ENCODE measurements at regions not wholly inside any gene's neighbourhood (a gene's known extent, or its start where the extent isn't known, plus 50 kb on each side); places are given as distances from the start of the nearest gene placed in this dataset.

DNA sequence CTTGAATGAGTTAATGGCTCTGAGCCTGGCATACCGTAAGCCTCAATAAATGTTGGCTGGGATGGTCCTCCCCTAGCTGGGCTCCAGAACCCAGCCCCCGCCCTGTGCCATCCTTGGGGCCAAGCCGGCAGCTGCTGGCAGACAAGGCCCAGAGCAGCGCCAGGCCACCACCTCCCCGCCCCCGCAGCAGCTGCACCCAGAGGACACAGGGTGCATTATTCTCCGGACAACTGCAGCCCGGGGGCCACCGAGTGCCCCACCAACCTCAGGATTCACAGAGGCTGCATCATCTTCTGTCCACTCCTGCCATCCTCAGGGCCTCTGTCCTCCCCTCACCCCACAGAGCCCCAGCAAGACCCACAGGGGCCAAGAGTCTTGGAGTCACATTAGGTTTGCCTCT lies 92.7 kb downstream of the NCOR2 start:
- H3K4me3 ChIP-seq (replicated peaks in 1 of 3; ENCODE audit: low read depth in 2 of 3, low read length in 3 of 3), result no peak overlapping the region
- no peaks in the 10 kb centered on the region for H3K4me1 ChIP-seq (ENCODE audit: control insufficient read depth in 1 of 2, insufficient read depth in 2 of 2, low read length in 2 of 2)
- 100% methylated on average over 9 of the region's 9 CpGs for WGBS (ENCODE audit: insufficient coverage)
- no peak overlapping the region for H3K4me2 ChIP-seq (replicated peaks; ENCODE audit: extremely low read depth, low read length, poor library complexity, severe bottlenecking)
- H3K27me3 ChIP-seq (ENCODE audit: control insufficient read depth in 2 of 2, insufficient read depth in 2 of 2, low read length in 2 of 2), result no peaks in the 10 kb centered on the region
- peaks cover 88 to 100% of the 10 kb centered on the region in 2 donors for H3K36me3 ChIP-seq (replicated peaks in 1 of 2; ENCODE audit: control insufficient read depth in 1 of 2, insufficient read depth in 2 of 2, low read length in 2 of 2)
- H3K9ac ChIP-seq (ENCODE audit: insufficient read depth, low read length, poor library complexity, severe bottlenecking), result no peak overlapping the region
- no peak for DNase-seq
- intact Hi-C loops (cut with micrococcal nuclease), result loop anchor here in 1 of 2 donors (5.0 kb wide), 1 partner anchor 37 kb away; no protein-coding TSS in a partner anchor
- H3K79me2 ChIP-seq (ENCODE audit: insufficient read depth, low read length), result peaks cover 51% of the 10 kb centered on the region
- peaks cover 97% of the 10 kb centered on the region for H4K20me1 ChIP-seq (ENCODE audit: insufficient read depth, low read length)
- Mint-ChIP-seq H3K4me3 (no peak overlapping the region), H3K27ac (peak overlapping the region in 3 of 7 donors; percentile 12 to 79 (median 44)), H3K27me3 (ENCODE audit: low read depth in 3 of 3) (peaks cover 0 to 1% (median 0%) of the 10 kb centered on the region in 3 donors), H3K9me3 (peaks cover 24 to 47% (median 29%) of the 10 kb centered on the region in 7 donors), H3K4me1 (peaks cover 8% of the 10 kb centered on the region), H3K36me3 (peaks cover 94 to 100% of the 10 kb centered on the region in 2 donors)
- TF ChIP-seq, protein P1, sequence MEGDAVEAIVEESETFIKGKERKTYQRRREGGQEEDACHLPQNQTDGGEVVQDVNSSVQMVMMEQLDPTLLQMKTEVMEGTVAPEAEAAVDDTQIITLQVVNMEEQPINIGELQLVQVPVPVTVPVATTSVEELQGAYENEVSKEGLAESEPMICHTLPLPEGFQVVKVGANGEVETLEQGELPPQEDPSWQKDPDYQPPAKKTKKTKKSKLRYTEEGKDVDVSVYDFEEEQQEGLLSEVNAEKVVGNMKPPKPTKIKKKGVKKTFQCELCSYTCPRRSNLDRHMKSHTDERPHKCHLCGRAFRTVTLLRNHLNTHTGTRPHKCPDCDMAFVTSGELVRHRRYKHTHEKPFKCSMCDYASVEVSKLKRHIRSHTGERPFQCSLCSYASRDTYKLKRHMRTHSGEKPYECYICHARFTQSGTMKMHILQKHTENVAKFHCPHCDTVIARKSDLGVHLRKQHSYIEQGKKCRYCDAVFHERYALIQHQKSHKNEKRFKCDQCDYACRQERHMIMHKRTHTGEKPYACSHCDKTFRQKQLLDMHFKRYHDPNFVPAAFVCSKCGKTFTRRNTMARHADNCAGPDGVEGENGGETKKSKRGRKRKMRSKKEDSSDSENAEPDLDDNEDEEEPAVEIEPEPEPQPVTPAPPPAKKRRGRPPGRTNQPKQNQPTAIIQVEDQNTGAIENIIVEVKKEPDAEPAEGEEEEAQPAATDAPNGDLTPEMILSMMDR (IDR thresholded peaks at IDR 0.05), result no peak
- no peak overlapping the region for H2AFZ ChIP-seq (ENCODE audit: insufficient read depth, low read depth, low read length, poor library complexity, severe bottlenecking)
- peaks cover 14 to 34% of the 10 kb centered on the region in 2 donors for H3K9me3 ChIP-seq (replicated peaks in 1 of 2; ENCODE audit: control insufficient read depth in 1 of 2, insufficient read depth in 1 of 2, low read length in 2 of 2)
- no peak overlapping the region for H3K27ac ChIP-seq (ENCODE audit: low read depth in 1 of 2, low read length in 2 of 2)

DNA sequence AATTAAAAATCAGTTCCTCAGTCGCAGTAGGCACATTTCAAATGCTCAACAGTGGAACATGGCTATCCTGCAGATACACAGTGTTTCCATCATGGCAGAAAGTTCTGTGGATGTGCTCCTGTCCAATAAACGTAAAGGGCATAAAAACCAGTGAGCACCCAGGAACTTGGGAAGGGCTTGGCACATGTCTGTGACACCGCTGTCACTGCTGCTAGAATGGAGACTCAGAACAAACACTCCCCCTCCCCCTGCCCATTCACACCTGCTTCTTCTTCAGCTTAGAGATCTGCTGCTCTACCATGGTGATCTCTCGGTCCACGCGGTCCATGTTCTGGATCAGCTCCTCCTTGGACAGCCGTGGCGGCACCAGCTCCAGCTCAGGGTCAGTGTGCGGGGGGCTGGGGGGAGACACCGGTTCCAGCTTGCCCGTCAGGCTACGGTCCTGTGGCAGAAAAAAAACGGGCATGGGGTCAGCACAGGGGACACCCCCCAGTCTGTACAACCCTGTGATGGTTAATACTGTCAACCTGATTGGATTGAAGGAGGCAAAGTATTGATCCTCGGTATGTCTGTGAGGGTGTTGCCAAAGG lies 94.6 kb downstream of the NCOR2 start:
- Mint-ChIP-seq H3K4me1 (peaks cover 8% of the 10 kb centered on the region), H3K9me3 (peaks cover 31 to 55% (median 37%) of the 10 kb centered on the region in 7 donors), H3K4me3 (no peak overlapping the region), H3K27me3 (ENCODE audit: low read depth in 3 of 3) (peaks cover 0 to 1% (median 0%) of the 10 kb centered on the region in 3 donors), H3K27ac (peak overlapping the region in 3 of 7 donors; percentile 15 to 71 (median 33)), H3K36me3 (peaks cover 86 to 92% of the 10 kb centered on the region in 2 donors)
- Histone ChIP-seq H2AFZ (ENCODE audit: insufficient read depth, low read depth, low read length, poor library complexity, severe bottlenecking) (no peak overlapping the region), H3K27me3 (ENCODE audit: control insufficient read depth in 2 of 2, insufficient read depth in 2 of 2, low read length in 2 of 2) (no peaks in the 10 kb centered on the region), H3K27ac (ENCODE audit: low read depth in 1 of 2, low read length in 2 of 2) (no peak overlapping the region), H3K4me3 (replicated peaks in 1 of 3; ENCODE audit: low read depth in 2 of 3, low read length in 3 of 3) (no peak overlapping the region), H3K9me3 (replicated peaks in 1 of 2; ENCODE audit: control insufficient read depth in 1 of 2, insufficient read depth in 1 of 2, low read length in 2 of 2) (peaks cover 22 to 43% of the 10 kb centered on the region in 2 donors), H4K20me1 (ENCODE audit: insufficient read depth, low read length) (peaks cover 89% of the 10 kb centered on the region), H3K4me2 (replicated peaks; ENCODE audit: extremely low read depth, low read length, poor library complexity, severe bottlenecking) (no peak overlapping the region), H3K79me2 (ENCODE audit: insufficient read depth, low read length) (peaks cover 55% of the 10 kb centered on the region), H3K4me1 (ENCODE audit: control insufficient read depth in 1 of 2, insufficient read depth in 2 of 2, low read length in 2 of 2) (no peaks in the 10 kb centered on the region), H3K9ac (ENCODE audit: insufficient read depth, low read length, poor library complexity, severe bottlenecking) (no peak overlapping the region), H3K36me3 (replicated peaks in 1 of 2; ENCODE audit: control insufficient read depth in 1 of 2, insufficient read depth in 2 of 2, low read length in 2 of 2) (peaks cover 79 to 91% of the 10 kb centered on the region in 2 donors)
- TF ChIP-seq, protein P1 (IDR thresholded peaks at IDR 0.05), result no peak
- DNase-seq, result no peak
- 99% methylated on average over 13 of the region's 14 CpGs for WGBS (ENCODE audit: insufficient coverage)
- intact Hi-C loops (cut with micrococcal nuclease), result loop anchor here in 1 of 2 donors (5.0 kb wide), 1 partner anchor 35 kb away; no protein-coding TSS in a partner anchor
